ENCODE measurements at regions not wholly inside any gene's neighbourhood (a gene's known extent, or its start where the extent isn't known, plus 50 kb on each side); places are given as distances from the start of the nearest gene placed in this dataset.

GRCh38 chr3:34146596-34146995, 348.2 kb downstream of the PDCD6IP start:
- no peak for DNase-seq (ENCODE audit: low spot score)
- no peak for TF ChIP-seq CTCF (IDR thresholded peaks at IDR 0.05; ENCODE audit: borderline replicate concordance, control extremely low read depth, extremely low read depth, insufficient read depth, missing control alignments)
- in situ Hi-C loops (cut with MboI; ENCODE audit: low sequenced_read_pairs, unreplicated experiment), result no loop called here

- in situ Hi-C loops (cut with MboI; ENCODE audit: low sequenced_read_pairs, unreplicated experiment), result no loop called here
- DNase-seq (ENCODE audit: low spot score), result no peak
- no peak for TF ChIP-seq CTCF (IDR thresholded peaks at IDR 0.05; ENCODE audit: borderline replicate concordance, control extremely low read depth, extremely low read depth, insufficient read depth, missing control alignments)
Measured at GRCh38 chr3:34150992-34151391, 352.6 kb downstream of the PDCD6IP start.

- TF ChIP-seq CTCF (IDR thresholded peaks at IDR 0.05; ENCODE audit: borderline replicate concordance, control extremely low read depth, extremely low read depth, insufficient read depth, missing control alignments), result no peak
- no peak for DNase-seq (ENCODE audit: low spot score)
- in situ Hi-C loops (cut with MboI; ENCODE audit: low sequenced_read_pairs, unreplicated experiment), result no loop called here
Measured at GRCh38 chr3:34152656-34153055, 354.2 kb downstream of the PDCD6IP start.

GRCh38 chr3:34155108-34155507, 356.7 kb downstream of the PDCD6IP start:
- in situ Hi-C loops (cut with MboI; ENCODE audit: low sequenced_read_pairs, unreplicated experiment), result no loop called here
- no peak for DNase-seq (ENCODE audit: low spot score)
- TF ChIP-seq CTCF (IDR thresholded peaks at IDR 0.05; ENCODE audit: borderline replicate concordance, control extremely low read depth, extremely low read depth, insufficient read depth, missing control alignments), result no peak

- TF ChIP-seq CTCF (IDR thresholded peaks at IDR 0.05; ENCODE audit: borderline replicate concordance, control extremely low read depth, extremely low read depth, insufficient read depth, missing control alignments), result no peak
- in situ Hi-C loops (cut with MboI; ENCODE audit: low sequenced_read_pairs, unreplicated experiment), result no loop called here
- DNase-seq (ENCODE audit: low spot score), result no peak
Measured at GRCh38 chr3:34155666-34156065, 357.2 kb downstream of the PDCD6IP start.

GRCh38 chr3:34157491-34157890, 359.1 kb downstream of the PDCD6IP start:
- TF ChIP-seq CTCF (IDR thresholded peaks at IDR 0.05; ENCODE audit: borderline replicate concordance, control extremely low read depth, extremely low read depth, insufficient read depth, missing control alignments), result no peak
- no peak for DNase-seq (ENCODE audit: low spot score)
- in situ Hi-C loops (cut with MboI; ENCODE audit: low sequenced_read_pairs, unreplicated experiment), result no loop called here
